ENCODE measurements at regions not wholly inside any gene's neighbourhood (a gene's known extent, or its start where the extent isn't known, plus 50 kb on each side); places are given as distances from the start of the nearest gene placed in this dataset.
"Not testable (repeated sequence)": the region's sequence is repeated elsewhere in the genome, so short reads cannot be mapped to it uniquely, and the experiment has no call there.

- no peak for DNase-seq
Observed at GRCh38 chr4:81375745-81376144, 96.0 kb downstream of the RASGEF1B start.

GRCh38 chr4:81369886-81370285 is 101.8 kb downstream of the RASGEF1B start:
- no peak for DNase-seq

- no peak for DNase-seq
Observed at GRCh38 chr4:81366779-81367178, 104.9 kb downstream of the RASGEF1B start.

- no peak for DNase-seq
Observed at GRCh38 chr4:81360737-81361136, 111.0 kb downstream of the RASGEF1B start.

- no peak for DNase-seq
Observed at GRCh38 chr4:81359207-81359606, 112.5 kb downstream of the RASGEF1B start.

GRCh38 chr4:81358154-81358553 is 113.6 kb downstream of the RASGEF1B start:
- no peak for DNase-seq

- no peak for DNase-seq
Observed at GRCh38 chr4:81356621-81357020, 115.1 kb downstream of the RASGEF1B start.

GRCh38 chr4:81355136-81355535 is 116.6 kb downstream of the RASGEF1B start:
- DNase-seq: no peak

- no peak for DNase-seq
Observed at GRCh38 chr4:81353861-81354260, 117.8 kb downstream of the RASGEF1B start.

- no peak for DNase-seq
Observed at GRCh38 chr4:81352446-81352835, 119.3 kb downstream of the RASGEF1B start.

GRCh38 chr4:81351654-81352445 is 119.9 kb downstream of the RASGEF1B start:
- peak; percentile 74 for DNase-seq

- no peak for DNase-seq
Observed at GRCh38 chr4:81350040-81350439, 121.7 kb downstream of the RASGEF1B start.

GRCh38 chr4:81348778-81349094 is 123.0 kb downstream of the RASGEF1B start:
- no peak for DNase-seq

- no peak for DNase-seq
Observed at GRCh38 chr4:81348086-81348777, 123.5 kb downstream of the RASGEF1B start.

- DNase-seq: no peak
Observed at GRCh38 chr4:81346719-81347118, 125.0 kb downstream of the RASGEF1B start.

- DNase-seq: no peak
Observed at GRCh38 chr4:81343536-81343935, 128.2 kb downstream of the RASGEF1B start.

GRCh38 chr4:81343046-81343445 is 128.0 kb upstream of the PRKG2 start:
- DNase-seq: no peak

- no peak for DNase-seq
Observed at GRCh38 chr4:81337211-81337610, 122.2 kb upstream of the PRKG2 start.

- no peak for DNase-seq
Observed at GRCh38 chr4:81335122-81335912, 120.3 kb upstream of the PRKG2 start.

- no peak for DNase-seq
Observed at GRCh38 chr4:81330018-81330417, 115.0 kb upstream of the PRKG2 start.

GRCh38 chr4:81326581-81326980 is 111.6 kb upstream of the PRKG2 start:
- DNase-seq: no peak

GRCh38 chr4:81324594-81324993 is 109.6 kb upstream of the PRKG2 start:
- DNase-seq: not testable (repeated sequence)

GRCh38 chr4:81319657-81320056 is 104.6 kb upstream of the PRKG2 start:
- DNase-seq: no peak
